ENCODE measurements at regions not wholly inside any gene's neighbourhood (a gene's known extent, or its start where the extent isn't known, plus 50 kb on each side); places are given as distances from the start of the nearest gene placed in this dataset.

- no peaks in the 10 kb centered on the region for H3K9me3 ChIP-seq (ENCODE audit: control insufficient read depth, low read length)
- intact Hi-C loops (cut with DNase I): no loop called here
- DNase-seq (no peak), ATAC-seq (peak; percentile 57 to 63)
- H3K4me1 ChIP-seq (ENCODE audit: control insufficient read depth, insufficient read depth, low read length): no peaks in the 10 kb centered on the region
- 56% methylated on average over 5 of the region's 5 CpGs for WGBS
- H3K27me3 ChIP-seq (ENCODE audit: control insufficient read depth, insufficient read depth): no peaks in the 10 kb centered on the region
- H3K4me3 ChIP-seq (ENCODE audit: low read length): no peak overlapping the region
- peak overlapping the region; percentile 50 for H3K27ac ChIP-seq (ENCODE audit: low read length)
These were observed 274.8 kb downstream of the LRFN2 start for GRCh38 chr6:40312213-40313015.

- H3K27ac ChIP-seq (ENCODE audit: low read length): no peak overlapping the region
- H3K9me3 ChIP-seq (ENCODE audit: control insufficient read depth, low read length): no peaks in the 10 kb centered on the region
- ATAC-seq: peak; percentile 52 to 68
- peak in 2 of 3 donors; percentile 29 to 61 for DNase-seq
- H3K27me3 ChIP-seq (ENCODE audit: control insufficient read depth, insufficient read depth): no peaks in the 10 kb centered on the region
- H3K4me3 ChIP-seq (ENCODE audit: low read length): no peak overlapping the region
- 11% methylated on average over 12 of the region's 12 CpGs for WGBS
- intact Hi-C loops (cut with DNase I): loop anchor here (2.0 to 10.0 kb wide), 6 partner anchors 324 to 944 kb away; no protein-coding TSS in a partner anchor
- H3K4me1 ChIP-seq (ENCODE audit: control insufficient read depth, insufficient read depth, low read length): no peaks in the 10 kb centered on the region
These were observed 278.4 kb downstream of the LRFN2 start for GRCh38 chr6:40308533-40309306.

GRCh38 chr6:40307712-40308111 is 279.5 kb downstream of the LRFN2 start:
- intact Hi-C loops (cut with DNase I): loop anchor here (2.0 to 10.0 kb wide), 6 partner anchors 323 to 943 kb away; no protein-coding TSS in a partner anchor
- Histone ChIP-seq H3K4me1 (ENCODE audit: control insufficient read depth, insufficient read depth, low read length) (no peaks in the 10 kb centered on the region), H3K9me3 (ENCODE audit: control insufficient read depth, low read length) (no peaks in the 10 kb centered on the region), H3K27ac (ENCODE audit: low read length) (no peak overlapping the region), H3K4me3 (ENCODE audit: low read length) (no peak overlapping the region), H3K27me3 (ENCODE audit: control insufficient read depth, insufficient read depth) (no peaks in the 10 kb centered on the region)
- DNase-seq (no peak), ATAC-seq (no peak)
- WGBS: 64% methylated on average over 5 of the region's 5 CpGs

GRCh38 chr6:40302856-40303454 is 284.2 kb downstream of the LRFN2 start:
- intact Hi-C loops (cut with DNase I): loop anchor here in 3 of 4 donors (10.0 kb wide), 3 partner anchors 318 to 938 kb away; no protein-coding TSS in a partner anchor
- no peaks in the 10 kb centered on the region for H3K27me3 ChIP-seq (ENCODE audit: control insufficient read depth, insufficient read depth)
- WGBS: 85% methylated on average over 8 of the region's 8 CpGs

GRCh38 chr6:40299681-40300080 is 287.5 kb downstream of the LRFN2 start:
- Histone ChIP-seq H3K4me1 (ENCODE audit: control insufficient read depth, insufficient read depth, low read length) (no peaks in the 10 kb centered on the region), H3K4me3 (ENCODE audit: low read length) (no peak overlapping the region), H3K9me3 (ENCODE audit: control insufficient read depth, low read length) (no peaks in the 10 kb centered on the region), H3K27me3 (ENCODE audit: control insufficient read depth, insufficient read depth) (no peaks in the 10 kb centered on the region), H3K27ac (ENCODE audit: low read length) (no peak overlapping the region)
- DNase-seq (no peak), ATAC-seq (peak in 1 of 2 donors; percentile 69)
- intact Hi-C loops (cut with DNase I): loop anchor here in 3 of 4 donors (10.0 kb wide), 3 partner anchors 315 to 935 kb away; no protein-coding TSS in a partner anchor
- 76% methylated on average over 6 of the region's 6 CpGs for WGBS

More at GRCh38 chr6:40302856-40303454, 284.2 kb downstream of the LRFN2 start:
- no peak overlapping the region for H3K4me3 ChIP-seq (ENCODE audit: low read length)
- DNase-seq (no peak), ATAC-seq (no peak)
- no peaks in the 10 kb centered on the region for H3K4me1 ChIP-seq (ENCODE audit: control insufficient read depth, insufficient read depth, low read length)
- no peak overlapping the region for H3K27ac ChIP-seq (ENCODE audit: low read length)
- no peaks in the 10 kb centered on the region for H3K9me3 ChIP-seq (ENCODE audit: control insufficient read depth, low read length)

GRCh38 chr6:40298207-40298606 is 289.0 kb downstream of the LRFN2 start:
- DNase-seq (no peak), ATAC-seq (no peak)
- intact Hi-C loops (cut with DNase I): no loop called here
- Histone ChIP-seq H3K27ac (ENCODE audit: low read length) (no peak overlapping the region), H3K4me1 (ENCODE audit: control insufficient read depth, insufficient read depth, low read length) (no peaks in the 10 kb centered on the region), H3K27me3 (ENCODE audit: control insufficient read depth, insufficient read depth) (no peaks in the 10 kb centered on the region), H3K4me3 (ENCODE audit: low read length) (no peak overlapping the region), H3K9me3 (ENCODE audit: control insufficient read depth, low read length) (no peaks in the 10 kb centered on the region)
- WGBS: 92% methylated on average over 2 of the region's 2 CpGs

GRCh38 chr6:40295251-40295950 is 291.8 kb downstream of the LRFN2 start:
- no peaks in the 10 kb centered on the region for H3K4me1 ChIP-seq (ENCODE audit: control insufficient read depth, insufficient read depth, low read length)
- 55% methylated on average over 2 of the region's 2 CpGs for WGBS
- no peaks in the 10 kb centered on the region for H3K27me3 ChIP-seq (ENCODE audit: control insufficient read depth, insufficient read depth)
- no peaks in the 10 kb centered on the region for H3K9me3 ChIP-seq (ENCODE audit: control insufficient read depth, low read length)
- no peak overlapping the region for H3K27ac ChIP-seq (ENCODE audit: low read length)
- no peak overlapping the region for H3K4me3 ChIP-seq (ENCODE audit: low read length)
- ATAC-seq: no peak
- DNase-seq: no peak
- intact Hi-C loops (cut with DNase I): no loop called here

GRCh38 chr6:40293460-40294185 is 293.5 kb downstream of the LRFN2 start:
- 40% methylated on average over 10 of the region's 10 CpGs for WGBS
- ATAC-seq (no peak), DNase-seq (no peak)
- no peaks in the 10 kb centered on the region for H3K27me3 ChIP-seq (ENCODE audit: control insufficient read depth, insufficient read depth)
- H3K4me1 ChIP-seq (ENCODE audit: control insufficient read depth, insufficient read depth, low read length): no peaks in the 10 kb centered on the region
- no peaks in the 10 kb centered on the region for H3K9me3 ChIP-seq (ENCODE audit: control insufficient read depth, low read length)
- H3K4me3 ChIP-seq (ENCODE audit: low read length): no peak overlapping the region
- intact Hi-C loops (cut with DNase I): no loop called here
- no peak overlapping the region for H3K27ac ChIP-seq (ENCODE audit: low read length)

- Histone ChIP-seq H3K4me1 (ENCODE audit: control insufficient read depth, insufficient read depth, low read length) (no peaks in the 10 kb centered on the region), H3K27ac (ENCODE audit: low read length) (no peak overlapping the region), H3K9me3 (ENCODE audit: control insufficient read depth, low read length) (no peaks in the 10 kb centered on the region), H3K27me3 (ENCODE audit: control insufficient read depth, insufficient read depth) (no peaks in the 10 kb centered on the region), H3K4me3 (ENCODE audit: low read length) (no peak overlapping the region)
- DNase-seq: no peak
- intact Hi-C loops (cut with DNase I): no loop called here
- ATAC-seq: peak in 1 of 2 donors; percentile 21
- WGBS: 43% methylated on average over 1 of the region's 1 CpG
These were observed 294.1 kb downstream of the LRFN2 start for GRCh38 chr6:40293060-40293459.

GRCh38 chr6:40290816-40291215 is 296.3 kb downstream of the LRFN2 start:
- 29% methylated on average over 2 of the region's 2 CpGs for WGBS
- DNase-seq: no peak

More at GRCh38 chr6:40290816-40291215, 296.3 kb downstream of the LRFN2 start:
- no peak for ATAC-seq
- Histone ChIP-seq H3K9me3 (ENCODE audit: control insufficient read depth, low read length) (no peaks in the 10 kb centered on the region), H3K4me3 (ENCODE audit: low read length) (no peak overlapping the region), H3K27me3 (ENCODE audit: control insufficient read depth, insufficient read depth) (no peaks in the 10 kb centered on the region), H3K27ac (ENCODE audit: low read length) (no peak overlapping the region), H3K4me1 (ENCODE audit: control insufficient read depth, insufficient read depth, low read length) (no peaks in the 10 kb centered on the region)
- intact Hi-C loops (cut with DNase I): no loop called here

Data from right cardiac atrium (tissue), 5 donors.